HG03354 (cell line): ENCODE measurements at regions not wholly inside any gene's neighbourhood (a gene's known extent, or its start where the extent isn't known, plus 50 kb on each side); places are given as distances from the start of the nearest gene placed in this dataset.
"Not testable (repeated sequence)": the region's sequence is repeated elsewhere in the genome, so short reads cannot be mapped to it uniquely, and the experiment has no call there.

ENCODE experiments used
- ATAC-seq: cut with Tn5 transposase; IDR thresholded peaks from one replicate; pipeline ENCODE4 v1.9.1; 2021; ENCODE audit warnings: mild to moderate bottlenecking; ENCODE audit not compliant: unreplicated experiment, poor library complexity, severe bottlenecking

GRCh38 chrX:51144828-51145442, 187.7 kb upstream of the NUDT10 start:
- ATAC-seq, result peak; percentile 88

GRCh38 chrX:51148848-51149247, 183.8 kb upstream of the NUDT10 start:
- ATAC-seq, result no peak

GRCh38 chrX:51151734-51152133, 180.9 kb upstream of the NUDT10 start:
- ATAC-seq, result no peak

GRCh38 chrX:51155157-51155556, 177.5 kb upstream of the NUDT10 start:
- no peak for ATAC-seq

GRCh38 chrX:51155566-51155965, 177.1 kb upstream of the NUDT10 start:
- ATAC-seq, result no peak

- ATAC-seq, result no peak
Observed at GRCh38 chrX:51158231-51158630, 174.4 kb upstream of the NUDT10 start.

GRCh38 chrX:51159378-51159777, 173.2 kb upstream of the NUDT10 start:
- ATAC-seq, result not testable (repeated sequence)

GRCh38 chrX:51163730-51164129, 168.9 kb upstream of the NUDT10 start:
- ATAC-seq, result no peak

GRCh38 chrX:51178356-51178900, 154.2 kb upstream of the NUDT10 start:
- ATAC-seq, result not testable (repeated sequence)

GRCh38 chrX:51179805-51180204, 152.8 kb upstream of the NUDT10 start:
- ATAC-seq, result not testable (repeated sequence)

- no peak for ATAC-seq
Observed at GRCh38 chrX:51182545-51182944, 150.1 kb upstream of the NUDT10 start.

GRCh38 chrX:51192104-51192503, 140.5 kb upstream of the NUDT10 start:
- no peak for ATAC-seq

GRCh38 chrX:51215266-51215665, 117.4 kb upstream of the NUDT10 start:
- no peak for ATAC-seq

GRCh38 chrX:51215856-51216255, 116.8 kb upstream of the NUDT10 start:
- ATAC-seq, result no peak

GRCh38 chrX:51242212-51242611, 90.4 kb upstream of the NUDT10 start:
- ATAC-seq, result no peak

GRCh38 chrX:51257490-51257889, 75.1 kb upstream of the NUDT10 start:
- ATAC-seq, result no peak

- not testable (repeated sequence) for ATAC-seq
Observed at GRCh38 chrX:51262271-51262670, 70.4 kb upstream of the NUDT10 start.

GRCh38 chrX:51272638-51273037, 60.0 kb upstream of the NUDT10 start:
- ATAC-seq, result no peak

- no peak for ATAC-seq
Observed at GRCh38 chrX:51281758-51282318, 50.8 kb upstream of the NUDT10 start.
